ENCODE measurements at regions not wholly inside any gene's neighbourhood (a gene's known extent, or its start where the extent isn't known, plus 50 kb on each side); places are given as distances from the start of the nearest gene placed in this dataset.

DNA sequence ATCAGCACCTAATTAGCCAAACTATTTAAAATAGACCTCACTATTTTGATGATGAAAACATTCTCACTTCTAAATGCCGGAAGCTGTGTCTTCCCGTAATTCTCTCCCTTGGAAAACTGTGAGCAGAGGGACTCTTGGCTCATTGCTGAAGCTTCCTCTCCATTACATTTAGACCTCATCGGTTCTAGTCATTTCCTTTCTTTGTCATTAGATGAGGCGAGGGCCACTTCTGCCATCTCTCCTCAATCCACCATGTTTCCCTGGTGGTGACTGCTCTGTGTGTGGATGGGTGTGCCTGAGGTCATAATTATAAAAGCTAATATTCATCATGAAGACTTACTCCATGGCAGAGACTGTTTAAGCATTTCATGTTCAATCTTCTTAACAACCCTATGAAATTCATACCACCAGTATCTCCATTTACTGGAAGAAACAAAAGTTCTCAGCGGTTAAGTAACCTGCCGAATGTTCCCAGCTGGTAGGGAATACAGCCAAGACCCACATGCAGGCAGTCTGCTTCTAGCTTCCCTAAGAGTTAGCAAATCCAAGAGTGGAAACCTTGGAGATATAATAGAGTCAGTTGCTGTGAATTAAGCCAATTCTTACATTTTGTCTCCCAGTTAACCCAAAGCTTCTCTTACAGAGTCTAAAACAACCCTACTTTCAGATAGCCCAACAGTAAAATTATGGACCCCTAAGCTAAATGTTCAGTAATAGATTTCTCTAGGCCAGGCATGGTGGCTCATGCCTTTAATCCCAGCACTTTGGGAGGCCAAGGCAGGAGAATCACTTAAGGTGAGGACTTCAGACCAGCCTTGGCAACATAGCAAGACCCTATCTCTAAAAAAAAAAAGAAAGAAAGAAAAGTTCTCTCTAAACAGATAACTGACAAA is 156.2 kb downstream of the ZBTB18 start:
- DNase-seq (ENCODE audit: extremely low read depth, low read depth), result no peak
- H3K4me3 ChIP-seq (replicated peaks; ENCODE audit: low read depth, low read length), result no peak overlapping the region
- TF ChIP-seq CTCF (IDR thresholded peaks at IDR 0.05; ENCODE audit: low read depth, low read length, missing control alignments), result no peak

DNA sequence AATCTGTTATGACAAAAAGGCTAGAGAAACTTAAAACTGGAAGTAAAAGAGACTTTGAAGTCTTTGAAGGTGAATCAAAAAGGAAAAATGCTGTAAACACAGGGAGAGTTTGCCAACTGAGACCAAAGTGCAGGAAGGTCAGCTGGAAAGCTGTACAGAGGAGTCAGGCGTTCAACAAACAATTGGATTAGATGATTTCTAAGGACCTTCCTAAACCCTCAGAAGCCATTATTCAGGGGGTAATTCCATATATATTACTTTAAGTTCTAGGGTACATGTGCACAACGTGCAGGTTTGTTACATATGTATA is 156.8 kb downstream of the ZBTB18 start:
- no peak for DNase-seq (ENCODE audit: extremely low read depth, low read depth)
- TF ChIP-seq CTCF (IDR thresholded peaks at IDR 0.05; ENCODE audit: low read depth, low read length, missing control alignments), result no peak
- H3K4me3 ChIP-seq (replicated peaks; ENCODE audit: low read depth, low read length), result no peak overlapping the region

- no peak for TF ChIP-seq CTCF (IDR thresholded peaks at IDR 0.05; ENCODE audit: low read depth, low read length, missing control alignments)
- DNase-seq (ENCODE audit: extremely low read depth, low read depth), result no peak
- no peak overlapping the region for H3K4me3 ChIP-seq (replicated peaks; ENCODE audit: low read depth, low read length)
Measured at GRCh38 chr1:244209955-244210354, 158.9 kb downstream of the ZBTB18 start.

GRCh38 chr1:244210884-244211558 is 159.9 kb downstream of the ZBTB18 start:
- no peak for DNase-seq (ENCODE audit: extremely low read depth, low read depth)
- no peak overlapping the region for H3K4me3 ChIP-seq (replicated peaks; ENCODE audit: low read depth, low read length)
- TF ChIP-seq CTCF (IDR thresholded peaks at IDR 0.05; ENCODE audit: low read depth, low read length, missing control alignments), result peak; percentile 52

- no peak overlapping the region for H3K4me3 ChIP-seq (replicated peaks; ENCODE audit: low read depth, low read length)
- DNase-seq (ENCODE audit: extremely low read depth, low read depth), result no peak
- no peak for TF ChIP-seq CTCF (IDR thresholded peaks at IDR 0.05; ENCODE audit: low read depth, low read length, missing control alignments)
Measured at GRCh38 chr1:244211559-244211944, 160.5 kb downstream of the ZBTB18 start.

DNA sequence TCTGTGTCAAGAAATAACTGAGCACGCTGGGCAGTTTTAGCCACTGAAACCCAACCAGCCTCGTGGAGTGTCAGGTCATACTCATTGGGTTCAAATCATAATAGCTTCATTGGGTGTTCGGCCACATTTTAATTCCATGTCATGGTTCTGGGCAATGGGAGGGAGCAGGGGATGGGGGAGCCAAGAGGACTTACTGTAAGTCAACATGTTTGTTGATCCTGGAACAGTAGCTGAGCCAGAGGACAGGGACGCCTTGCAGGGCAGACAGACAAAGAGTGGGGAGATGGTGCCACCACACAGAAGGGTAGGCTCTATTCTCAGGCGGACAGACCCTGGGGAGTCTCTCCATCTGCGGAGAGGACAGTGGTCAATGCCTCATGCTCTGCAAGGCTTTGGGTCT is 161.1 kb downstream of the ZBTB18 start:
- no peak overlapping the region for H3K4me3 ChIP-seq (replicated peaks; ENCODE audit: low read depth, low read length)
- no peak for TF ChIP-seq CTCF (IDR thresholded peaks at IDR 0.05; ENCODE audit: low read depth, low read length, missing control alignments)

More for the DNA sequence above, 161.1 kb downstream of the ZBTB18 start:
- no peak for DNase-seq (ENCODE audit: extremely low read depth, low read depth)
